Naive thymus-derived CD8-positive, alpha-beta T cell (primary cell): ENCODE measurements at regions not wholly inside any gene's neighbourhood (a gene's known extent, or its start where the extent isn't known, plus 50 kb on each side); places are given as distances from the start of the nearest gene placed in this dataset.

Experiments
- ATAC-seq, 2 donors: fragments of 150-1000 bp; cut with Tn5 transposase in 1 of 2; sonication (Bioruptor Pico), chemical (Tn5 transposase) in 1 of 2; 1 replicate in 1 of 2; 2 replicates in 1 of 2; pipeline ENCODE4 v1.10.0; 2021; ENCODE audit warnings: mild to moderate bottlenecking in 2 of 2, moderate library complexity in 2 of 2
- POLR2A ChIA-PET: fragments of 350-600 bp; sonication (Branson Sonifier 250); formaldehyde crosslinking; loops from one replicate; lab custom pipeline; 2021; ENCODE audit warnings: antibody characterized with exemption; lab: Charles Lee
- DNase-seq, 10 donors: peaks; one replicate each; pipeline versions ENCODE4 v3.0.0 to v3.0.0-alpha.2; 2020 to 2022
- H3K27ac Mint-ChIP-seq, 10 donors: one replicate each; pipeline ENCODE4 v1.8.0; 2020 to 2022; ENCODE audit warnings: mild to moderate bottlenecking in 10 of 10, mixed read lengths in 10 of 10, moderate library complexity in 4 of 10, inconsistent platforms in 1 of 10
- H3K27me3 Mint-ChIP-seq, 5 donors: one replicate each; pipeline ENCODE4 v1.8.0; 2021 to 2022; ENCODE audit warnings: mixed read lengths in 5 of 5
- H3K36me3 Mint-ChIP-seq, 3 donors: one replicate each; pipeline ENCODE4 v1.8.0; 2020 to 2022; ENCODE audit warnings: mixed read lengths in 3 of 3, mild to moderate bottlenecking in 2 of 3, inconsistent platforms in 1 of 3
- H3K4me1 Mint-ChIP-seq, 4 donors: one replicate each; pipeline ENCODE4 v1.8.0; 2021 to 2022; ENCODE audit warnings: mixed read lengths in 4 of 4
- H3K4me3 Mint-ChIP-seq, 10 donors: one replicate each; pipeline ENCODE4 v1.8.0; 2020 to 2022; ENCODE audit warnings: mild to moderate bottlenecking in 10 of 10, mixed read lengths in 10 of 10, moderate library complexity in 6 of 10, inconsistent platforms in 1 of 10
- H3K9me3 Mint-ChIP-seq, 9 donors: one replicate each; pipeline ENCODE4 v1.8.0; 2020 to 2022; ENCODE audit warnings: mixed read lengths in 9 of 9, mild to moderate bottlenecking in 3 of 9, inconsistent platforms in 1 of 9, moderate library complexity in 1 of 9

- ATAC-seq (no peak), DNase-seq (no peak)
- Mint-ChIP-seq H3K4me1 (no peaks in the 10 kb centered on the region), H3K27me3 (no peaks in the 10 kb centered on the region), H3K27ac (no peak overlapping the region), H3K9me3 (peaks cover 0 to 2% (median 0%) of the 10 kb centered on the region in 9 donors), H3K36me3 (no peaks in the 10 kb centered on the region), H3K4me3 (no peak overlapping the region)
- POLR2A ChIA-PET: no interaction called here
Observed at GRCh38 chr13:86201477-86201876, 402.3 kb upstream of the SLITRK6 start.

GRCh38 chr13:86193281-86193680, 394.1 kb upstream of the SLITRK6 start:
- Mint-ChIP-seq H3K27ac (no peak overlapping the region), H3K9me3 (peaks cover 0 to 22% (median 4%) of the 10 kb centered on the region in 9 donors), H3K4me1 (no peaks in the 10 kb centered on the region), H3K4me3 (no peak overlapping the region), H3K27me3 (no peaks in the 10 kb centered on the region), H3K36me3 (no peaks in the 10 kb centered on the region)
- POLR2A ChIA-PET: no interaction called here
- DNase-seq (no peak), ATAC-seq (no peak)

GRCh38 chr13:86188170-86188569, 389.0 kb upstream of the SLITRK6 start:
- H3K27ac Mint-ChIP-seq: no peak overlapping the region
- H3K4me1 Mint-ChIP-seq: no peaks in the 10 kb centered on the region
- POLR2A ChIA-PET: no interaction called here
- DNase-seq: no peak
- no peaks in the 10 kb centered on the region for H3K27me3 Mint-ChIP-seq
- H3K9me3 Mint-ChIP-seq: peaks cover 0 to 34% (median 9%) of the 10 kb centered on the region in 9 donors
- ATAC-seq: no peak
- H3K4me3 Mint-ChIP-seq: no peak overlapping the region
- H3K36me3 Mint-ChIP-seq: no peaks in the 10 kb centered on the region

GRCh38 chr13:86185636-86186035, 386.4 kb upstream of the SLITRK6 start:
- no peak overlapping the region for H3K4me3 Mint-ChIP-seq
- H3K27me3 Mint-ChIP-seq: no peaks in the 10 kb centered on the region
- H3K4me1 Mint-ChIP-seq: no peaks in the 10 kb centered on the region
- H3K36me3 Mint-ChIP-seq: no peaks in the 10 kb centered on the region
- peak overlapping the region in 1 of 10 donors; percentile 52 for H3K27ac Mint-ChIP-seq
- POLR2A ChIA-PET: no interaction called here
- DNase-seq (peak in 1 of 10 donors; percentile 23), ATAC-seq (no peak)
- peaks cover 0 to 35% (median 13%) of the 10 kb centered on the region in 9 donors for H3K9me3 Mint-ChIP-seq

- H3K27ac Mint-ChIP-seq: no peak overlapping the region
- DNase-seq: no peak
- no peaks in the 10 kb centered on the region for H3K27me3 Mint-ChIP-seq
- H3K4me3 Mint-ChIP-seq: no peak overlapping the region
- peaks cover 0 to 33% (median 13%) of the 10 kb centered on the region in 9 donors for H3K9me3 Mint-ChIP-seq
- POLR2A ChIA-PET: no interaction called here
- H3K36me3 Mint-ChIP-seq: no peaks in the 10 kb centered on the region
- ATAC-seq: no peak
- H3K4me1 Mint-ChIP-seq: no peaks in the 10 kb centered on the region
Observed at GRCh38 chr13:86185107-86185506, 385.9 kb upstream of the SLITRK6 start.

- POLR2A ChIA-PET: no interaction called here
- no peak overlapping the region for H3K4me3 Mint-ChIP-seq
- ATAC-seq (no peak), DNase-seq (no peak)
- H3K4me1 Mint-ChIP-seq: no peaks in the 10 kb centered on the region
- H3K9me3 Mint-ChIP-seq: peaks cover 0 to 13% (median 5%) of the 10 kb centered on the region in 9 donors
- H3K27me3 Mint-ChIP-seq: no peaks in the 10 kb centered on the region
- H3K36me3 Mint-ChIP-seq: no peaks in the 10 kb centered on the region
- no peak overlapping the region for H3K27ac Mint-ChIP-seq
Observed at GRCh38 chr13:86174622-86175021, 375.4 kb upstream of the SLITRK6 start.

GRCh38 chr13:86172961-86173360, 373.7 kb upstream of the SLITRK6 start:
- H3K36me3 Mint-ChIP-seq: no peaks in the 10 kb centered on the region
- POLR2A ChIA-PET: no interaction called here
- no peak overlapping the region for H3K4me3 Mint-ChIP-seq
- H3K27me3 Mint-ChIP-seq: no peaks in the 10 kb centered on the region
- H3K27ac Mint-ChIP-seq: no peak overlapping the region
- H3K4me1 Mint-ChIP-seq: no peaks in the 10 kb centered on the region
- peaks cover 0 to 13% (median 5%) of the 10 kb centered on the region in 9 donors for H3K9me3 Mint-ChIP-seq
- no peak for DNase-seq
- no peak for ATAC-seq

GRCh38 chr13:86161257-86161656, 362.0 kb upstream of the SLITRK6 start:
- no peak overlapping the region for H3K27ac Mint-ChIP-seq
- no peaks in the 10 kb centered on the region for H3K27me3 Mint-ChIP-seq
- no peak for ATAC-seq
- peaks cover 0 to 9% (median 1%) of the 10 kb centered on the region in 9 donors for H3K9me3 Mint-ChIP-seq
- DNase-seq: no peak
- no peak overlapping the region for H3K4me3 Mint-ChIP-seq
- no peaks in the 10 kb centered on the region for H3K36me3 Mint-ChIP-seq
- H3K4me1 Mint-ChIP-seq: no peaks in the 10 kb centered on the region
- POLR2A ChIA-PET: no interaction called here

- no peaks in the 10 kb centered on the region for H3K27me3 Mint-ChIP-seq
- H3K9me3 Mint-ChIP-seq: peaks cover 0 to 22% (median 2%) of the 10 kb centered on the region in 9 donors
- H3K27ac Mint-ChIP-seq: no peak overlapping the region
- POLR2A ChIA-PET: no interaction called here
- H3K4me3 Mint-ChIP-seq: no peak overlapping the region
- DNase-seq: no peak
- ATAC-seq: no peak
- no peaks in the 10 kb centered on the region for H3K36me3 Mint-ChIP-seq
- H3K4me1 Mint-ChIP-seq: no peaks in the 10 kb centered on the region
Observed at GRCh38 chr13:86155756-86156155, 356.5 kb upstream of the SLITRK6 start.

- H3K4me3 Mint-ChIP-seq: no peak overlapping the region
- ATAC-seq (no peak), DNase-seq (no peak)
- H3K36me3 Mint-ChIP-seq: no peaks in the 10 kb centered on the region
- POLR2A ChIA-PET: no interaction called here
- H3K27ac Mint-ChIP-seq: no peak overlapping the region
- no peaks in the 10 kb centered on the region for H3K27me3 Mint-ChIP-seq
- H3K9me3 Mint-ChIP-seq: peaks cover 0 to 15% (median 4%) of the 10 kb centered on the region in 9 donors
- no peaks in the 10 kb centered on the region for H3K4me1 Mint-ChIP-seq
Observed at GRCh38 chr13:86142080-86142479, 342.9 kb upstream of the SLITRK6 start.

GRCh38 chr13:86135856-86136255, 336.6 kb upstream of the SLITRK6 start:
- Mint-ChIP-seq H3K4me1 (no peaks in the 10 kb centered on the region), H3K27ac (no peak overlapping the region), H3K27me3 (no peaks in the 10 kb centered on the region), H3K4me3 (no peak overlapping the region), H3K9me3 (peaks cover 0 to 9% (median 1%) of the 10 kb centered on the region in 9 donors), H3K36me3 (no peaks in the 10 kb centered on the region)
- DNase-seq (no peak), ATAC-seq (no peak)
- POLR2A ChIA-PET: no interaction called here

- POLR2A ChIA-PET: no interaction called here
- peaks cover 0 to 14% (median 7%) of the 10 kb centered on the region in 9 donors for H3K9me3 Mint-ChIP-seq
- ATAC-seq (no peak), DNase-seq (no peak)
- no peaks in the 10 kb centered on the region for H3K27me3 Mint-ChIP-seq
- no peaks in the 10 kb centered on the region for H3K36me3 Mint-ChIP-seq
- no peaks in the 10 kb centered on the region for H3K4me1 Mint-ChIP-seq
- no peak overlapping the region for H3K27ac Mint-ChIP-seq
- H3K4me3 Mint-ChIP-seq: no peak overlapping the region
Observed at GRCh38 chr13:86121881-86122280, 322.7 kb upstream of the SLITRK6 start.

- peaks cover 0 to 4% (median 0%) of the 10 kb centered on the region in 3 donors for H3K36me3 Mint-ChIP-seq
- H3K4me3 Mint-ChIP-seq: no peak overlapping the region
- DNase-seq (no peak), ATAC-seq (no peak)
- H3K27ac Mint-ChIP-seq: no peak overlapping the region
- H3K4me1 Mint-ChIP-seq: no peaks in the 10 kb centered on the region
- peaks cover 2 to 55% (median 14%) of the 10 kb centered on the region in 9 donors for H3K9me3 Mint-ChIP-seq
- POLR2A ChIA-PET: no interaction called here
- H3K27me3 Mint-ChIP-seq: no peaks in the 10 kb centered on the region
Observed at GRCh38 chr13:86109107-86109506, 309.9 kb upstream of the SLITRK6 start.

GRCh38 chr13:86108334-86108733, 309.1 kb upstream of the SLITRK6 start:
- Mint-ChIP-seq H3K4me3 (no peak overlapping the region), H3K36me3 (peaks cover 0 to 4% (median 0%) of the 10 kb centered on the region in 3 donors), H3K27ac (no peak overlapping the region), H3K4me1 (no peaks in the 10 kb centered on the region), H3K27me3 (no peaks in the 10 kb centered on the region), H3K9me3 (peaks cover 6 to 61% (median 17%) of the 10 kb centered on the region in 9 donors)
- ATAC-seq (no peak), DNase-seq (no peak)
- POLR2A ChIA-PET: no interaction called here
